GM12878 (cell line): ENCODE measurements at regions not wholly inside any gene's neighbourhood (a gene's known extent, or its start where the extent isn't known, plus 50 kb on each side); places are given as distances from the start of the nearest gene placed in this dataset.

Experiments used
- ATAC-seq: fragments of 200-7000 bp; cut with Tn5 transposase; 3 replicates; pipeline ENCODE4 v1.9.1; 2020; ENCODE audit warnings: mild to moderate bottlenecking, moderate library complexity
- BruUV-seq: library from RNA; stranded (reverse); fragments of 400-500 nt; replicated peaks from 2 replicates; lab custom pipeline; 2021; lab: Mats Ljungman, UMichigan
- CTCF ChIA-PET: fragments of 300-600 bp; sonication (Branson Sonifier 250); formaldehyde crosslinking; extraction: SDS; loops from one replicate; lab custom pipeline; 2021; ENCODE audit warnings: inconsistent platforms; lab: Yijun Ruan, JAX
- POLR2A ChIA-PET: fragments of 350-600 bp; formaldehyde crosslinking; extraction: SDS; loops from one replicate; lab custom pipeline; 2021; ENCODE audit warnings: inconsistent platforms; lab: Charles Lee
- RAD21 ChIA-PET: fragments of 300-600 bp; sonication (Branson Sonifier 250); formaldehyde crosslinking; loops from one replicate; lab custom pipeline; 2023; ENCODE audit warnings: antibody characterized with exemption; ENCODE audit not compliant: unreplicated experiment; lab: Charles Lee
- SMC1A ChIA-PET: fragments of 300-600 bp; sonication (Branson Sonifier 250); formaldehyde crosslinking; loops from one replicate; lab custom pipeline; 2023; ENCODE audit not compliant: unreplicated experiment, uncharacterized antibody; lab: Charles Lee
- DNase-seq: peaks from one replicate; pipeline ENCODE4 v3.0.0-alpha.2; 2011; ENCODE audit warnings: low read depth, low spot score
- FAIRE-seq: peaks from 3 replicates; lab custom pipeline; 2011; peaks lifted over from hg19 to GRCh38; lab: Jason Lieb, UNC
- H2AFZ ChIP-seq: 2 replicates; pipeline ENCODE4 v1.6.0; 2011; ENCODE audit warnings: low read depth, low read length, control low read depth; ENCODE audit not compliant: control insufficient read depth
- H3K27ac ChIP-seq: 2 replicates; pipeline ENCODE4 v1.5.1; 2011; ENCODE audit warnings: control low read depth; ENCODE audit not compliant: control insufficient read depth, insufficient read depth
- H3K27me3 ChIP-seq, 2 experiments: replicated peaks in 1 of 2; 2 replicates each; pipeline versions ENCODE4 v1.6.0 to v1.6.1; 2011; ENCODE audit warnings: low read length in 1 of 2; ENCODE audit not compliant: control insufficient read depth in 2 of 2, insufficient read depth in 2 of 2
- H3K36me3 ChIP-seq, 2 experiments: 2 replicates each; pipeline ENCODE4 v1.5.1; 2011; ENCODE audit warnings: low read length in 1 of 2; ENCODE audit not compliant: control insufficient read depth in 2 of 2, insufficient read depth in 2 of 2
- H3K4me1 ChIP-seq: 2 replicates; pipeline ENCODE4 v1.6.1; 2011; ENCODE audit warnings: mild to moderate bottlenecking, low read length, moderate library complexity, mixed read lengths; ENCODE audit not compliant: control insufficient read depth, insufficient read depth
- H3K4me2 ChIP-seq: 2 replicates; pipeline ENCODE4 v1.6.0; 2011; ENCODE audit warnings: control low read depth; ENCODE audit not compliant: control insufficient read depth, insufficient read depth
- H3K4me3 ChIP-seq: fragments of 200-600 bp; sonication (generic); 2 replicates; pipeline ENCODE4 v1.5.1; 2016
- H3K79me2 ChIP-seq: 2 replicates; pipeline ENCODE4 v1.6.0; 2011; ENCODE audit warnings: low read length; ENCODE audit not compliant: control insufficient read depth, insufficient read depth
- H3K9ac ChIP-seq: 2 replicates; pipeline ENCODE4 v1.8.0; 2011; ENCODE audit warnings: low read length, control low read depth, mixed read lengths; ENCODE audit not compliant: control insufficient read depth, insufficient read depth
- H3K9me3 ChIP-seq: replicated peaks from 3 replicates; pipeline ENCODE4 v1.5.1; 2011; ENCODE audit warnings: mild to moderate bottlenecking, low read length; ENCODE audit not compliant: control insufficient read depth, insufficient read depth
- H4K20me1 ChIP-seq: 2 replicates; pipeline ENCODE4 v1.6.0; 2011; ENCODE audit not compliant: control insufficient read depth, insufficient read depth
- BRCA1 ChIP-seq: IDR thresholded peaks from 2 replicates; pipeline ENCODE4 v1.6.1; 2011; ENCODE audit warnings: low read depth, low read length, improper control_type of control experiment
- EP300 ChIP-seq, 2 experiments: fragments of 150-350 bp in 1 of 2; IDR thresholded peaks; 2 replicates each; pipeline ENCODE4 v1.6.1; 2011 to 2012; ENCODE audit warnings: low read depth in 2 of 2, low read length in 2 of 2, borderline replicate concordance in 1 of 2, improper control_type of control experiment in 1 of 2, inconsistent platforms in 1 of 2; ENCODE audit not compliant: control insufficient read depth in 1 of 2
- HDGF ChIP-seq: fragments of 450-650 bp; IDR thresholded peaks from 2 replicates; pipeline ENCODE4 v1.6.1; 2016; ENCODE audit warnings: antibody characterized with exemption
- IKZF2 ChIP-seq, 2 experiments: fragments of 450-650 bp; IDR thresholded peaks; 2 replicates each; pipeline ENCODE4 v1.6.1; 2017; ENCODE audit warnings: mild to moderate bottlenecking in 2 of 2, moderate library complexity in 2 of 2
- LARP7 ChIP-seq: fragments of 450-650 bp; IDR thresholded peaks from 2 replicates; pipeline ENCODE4 v1.6.1; 2017; ENCODE audit warnings: mild to moderate bottlenecking
- MYC ChIP-seq: IDR thresholded peaks from 2 replicates; pipeline ENCODE4 v1.6.1; 2011; ENCODE audit warnings: mild to moderate bottlenecking, low read length, moderate library complexity, inconsistent platforms; ENCODE audit not compliant: insufficient read depth, insufficient replicate concordance, insufficient read length, severe bottlenecking
- RAD51 ChIP-seq: fragments of 450-650 bp; IDR thresholded peaks from 2 replicates; pipeline ENCODE4 v1.6.1; 2016; ENCODE audit warnings: moderate library complexity, mild to moderate bottlenecking, inconsistent platforms
- YBX1 ChIP-seq: fragments of 450-650 bp; IDR thresholded peaks from 2 replicates; pipeline ENCODE4 v1.6.1; 2016; ENCODE audit warnings: antibody characterized with exemption
- ZNF217 ChIP-seq: fragments of 450-650 bp; IDR thresholded peaks from 2 replicates; pipeline ENCODE4 v1.6.1; 2017; ENCODE audit warnings: antibody characterized with exemption, mild to moderate bottlenecking
- ZNF384 ChIP-seq: IDR thresholded peaks from 2 replicates; pipeline ENCODE4 v1.6.1; 2012; ENCODE audit warnings: low read depth, mild to moderate bottlenecking, low read length, improper control_type of control experiment, borderline replicate concordance
- in situ Hi-C: fragments of 300-500 bp; cut with MboI; formaldehyde crosslinking; loops from 9 replicates; pipeline ENCODE4 v1.14.3; 2018; ENCODE audit warnings: mixed read lengths
- intact Hi-C: fragments of 100-400 bp; cut with micrococcal nuclease; formaldehyde crosslinking; loops from one replicate; pipeline ENCODE4 v1.14.2; 2022; ENCODE audit not compliant: unreplicated experiment
- TF ChIP-seq, protein P1 (sequence below): fragments of 450-650 bp; formaldehyde crosslinking; IDR thresholded peaks from 2 replicates; pipeline ENCODE4 v1.4.0; 2020; ENCODE audit warnings: mild to moderate bottlenecking, moderate library complexity
- TF ChIP-seq, protein P2 (sequence below): fragments of 450-650 bp; IDR thresholded peaks from 2 replicates; pipeline ENCODE4 v1.6.1; 2018; ENCODE audit warnings: mild to moderate bottlenecking, low read depth, moderate library complexity; ENCODE audit not compliant: partially characterized antibody
- TF ChIP-seq, protein P3 (sequence below): IDR thresholded peaks from 2 replicates; pipeline ENCODE4 v1.6.1; 2012; ENCODE audit warnings: low read length, inconsistent platforms
- TF ChIP-seq, protein P4 (sequence below): fragments of 450-650 bp; IDR thresholded peaks from 2 replicates; pipeline ENCODE4 v1.6.1; 2017; ENCODE audit warnings: low read depth, mild to moderate bottlenecking, moderate library complexity

DNA sequence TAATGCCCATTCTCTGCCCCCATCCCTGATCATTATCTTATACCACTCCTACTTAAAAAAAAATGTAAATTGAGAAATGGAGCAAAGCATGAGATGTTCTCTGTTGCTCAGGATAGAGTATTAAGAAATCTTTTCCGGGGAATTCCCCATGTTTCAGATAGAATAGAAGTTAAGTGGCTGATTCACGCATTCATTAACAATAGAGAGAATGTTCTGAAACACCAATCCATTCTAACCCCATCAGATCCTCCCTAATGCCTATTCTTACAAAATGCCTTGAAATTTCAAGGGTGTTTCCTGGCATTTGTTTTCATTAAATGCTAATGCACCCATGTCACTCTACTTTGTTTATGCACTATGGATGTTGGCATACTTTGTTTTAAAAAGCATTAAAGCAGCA, 101.1 kb downstream of the AREG start (continued):
- TF ChIP-seq LARP7 (no peak), ZNF217 (no peak), BRCA1 (no peak)

DNA sequence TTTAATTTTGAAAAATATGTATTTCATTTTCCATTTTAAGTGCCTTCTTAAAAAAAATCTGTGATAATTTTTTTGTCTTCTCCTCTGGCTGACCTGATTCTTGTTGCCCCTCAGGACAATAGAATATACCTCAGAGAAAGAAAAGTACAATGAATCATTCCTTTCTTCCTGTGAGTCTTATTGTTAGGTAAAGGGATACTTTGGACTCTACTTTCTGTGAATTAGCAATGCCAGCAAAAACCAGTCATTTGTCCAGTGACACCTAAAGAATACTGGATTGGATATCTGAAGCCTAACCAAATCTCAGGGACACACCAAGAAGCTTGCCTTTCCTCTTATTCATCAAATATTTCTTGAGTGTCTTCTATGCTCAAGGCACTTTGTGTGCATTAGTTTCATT, 102.1 kb downstream of the AREG start:
- intact Hi-C loops (loop anchor here (10.0 kb wide), 1 partner anchor 378 kb away; no protein-coding TSS in a partner anchor), in situ Hi-C loops (no loop called here)
- no TSS peak for BruUV-seq
- ChIA-PET CTCF (interaction anchor here (1.0 kb wide), 1 partner anchor 170 kb away, joined by 3 read pairs; no protein-coding TSS in a partner anchor), POLR2A (no interaction called here), RAD21 (no interaction called here), SMC1A (no interaction called here)
- no peaks in the 10 kb centered on the region for H3K9me3 ChIP-seq
- no peaks in the 10 kb centered on the region for H3K79me2 ChIP-seq
- no peak overlapping the region for H2AFZ ChIP-seq
- no peaks in the 10 kb centered on the region for H3K36me3 ChIP-seq
- H3K4me2 ChIP-seq, result no peak overlapping the region
- no peak overlapping the region for H3K27ac ChIP-seq
- H3K4me3 ChIP-seq, result no peak overlapping the region
- H3K27me3 ChIP-seq, result no peaks in the 10 kb centered on the region; a peak in 1 of 4 replicates
- no peak overlapping the region for H3K9ac ChIP-seq
- DNase-seq, result no peak
- H3K4me1 ChIP-seq, result no peaks in the 10 kb centered on the region
- H4K20me1 ChIP-seq, result no peaks in the 10 kb centered on the region
- FAIRE-seq, result no peak
- no peak for ATAC-seq
- no peak for TF ChIP-seq IKZF2 (IDR thresholded peaks at IDR 0.05)
- no peak for TF ChIP-seq RAD51
- no peak for TF ChIP-seq YBX1
- TF ChIP-seq ZNF384, result no peak
- TF ChIP-seq, protein P1, sequence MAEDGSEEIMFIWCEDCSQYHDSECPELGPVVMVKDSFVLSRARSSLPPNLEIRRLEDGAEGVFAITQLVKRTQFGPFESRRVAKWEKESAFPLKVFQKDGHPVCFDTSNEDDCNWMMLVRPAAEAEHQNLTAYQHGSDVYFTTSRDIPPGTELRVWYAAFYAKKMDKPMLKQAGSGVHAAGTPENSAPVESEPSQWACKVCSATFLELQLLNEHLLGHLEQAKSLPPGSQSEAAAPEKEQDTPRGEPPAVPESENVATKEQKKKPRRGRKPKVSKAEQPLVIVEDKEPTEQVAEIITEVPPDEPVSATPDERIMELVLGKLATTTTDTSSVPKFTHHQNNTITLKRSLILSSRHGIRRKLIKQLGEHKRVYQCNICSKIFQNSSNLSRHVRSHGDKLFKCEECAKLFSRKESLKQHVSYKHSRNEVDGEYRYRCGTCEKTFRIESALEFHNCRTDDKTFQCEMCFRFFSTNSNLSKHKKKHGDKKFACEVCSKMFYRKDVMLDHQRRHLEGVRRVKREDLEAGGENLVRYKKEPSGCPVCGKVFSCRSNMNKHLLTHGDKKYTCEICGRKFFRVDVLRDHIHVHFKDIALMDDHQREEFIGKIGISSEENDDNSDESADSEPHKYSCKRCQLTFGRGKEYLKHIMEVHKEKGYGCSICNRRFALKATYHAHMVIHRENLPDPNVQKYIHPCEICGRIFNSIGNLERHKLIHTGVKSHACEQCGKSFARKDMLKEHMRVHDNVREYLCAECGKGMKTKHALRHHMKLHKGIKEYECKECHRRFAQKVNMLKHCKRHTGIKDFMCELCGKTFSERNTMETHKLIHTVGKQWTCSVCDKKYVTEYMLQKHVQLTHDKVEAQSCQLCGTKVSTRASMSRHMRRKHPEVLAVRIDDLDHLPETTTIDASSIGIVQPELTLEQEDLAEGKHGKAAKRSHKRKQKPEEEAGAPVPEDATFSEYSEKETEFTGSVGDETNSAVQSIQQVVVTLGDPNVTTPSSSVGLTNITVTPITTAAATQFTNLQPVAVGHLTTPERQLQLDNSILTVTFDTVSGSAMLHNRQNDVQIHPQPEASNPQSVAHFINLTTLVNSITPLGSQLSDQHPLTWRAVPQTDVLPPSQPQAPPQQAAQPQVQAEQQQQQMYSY (CRISPR knock-in tag), result no peak
- TF ChIP-seq EP300 (IDR thresholded peaks at IDR 0.05; ENCODE audit: borderline replicate concordance in 1 of 2, control insufficient read depth in 1 of 2, low read depth in 2 of 2, low read length in 2 of 2), result no peak
- no peak for TF ChIP-seq HDGF
- TF ChIP-seq MYC, result no peak
- TF ChIP-seq, protein P2, sequence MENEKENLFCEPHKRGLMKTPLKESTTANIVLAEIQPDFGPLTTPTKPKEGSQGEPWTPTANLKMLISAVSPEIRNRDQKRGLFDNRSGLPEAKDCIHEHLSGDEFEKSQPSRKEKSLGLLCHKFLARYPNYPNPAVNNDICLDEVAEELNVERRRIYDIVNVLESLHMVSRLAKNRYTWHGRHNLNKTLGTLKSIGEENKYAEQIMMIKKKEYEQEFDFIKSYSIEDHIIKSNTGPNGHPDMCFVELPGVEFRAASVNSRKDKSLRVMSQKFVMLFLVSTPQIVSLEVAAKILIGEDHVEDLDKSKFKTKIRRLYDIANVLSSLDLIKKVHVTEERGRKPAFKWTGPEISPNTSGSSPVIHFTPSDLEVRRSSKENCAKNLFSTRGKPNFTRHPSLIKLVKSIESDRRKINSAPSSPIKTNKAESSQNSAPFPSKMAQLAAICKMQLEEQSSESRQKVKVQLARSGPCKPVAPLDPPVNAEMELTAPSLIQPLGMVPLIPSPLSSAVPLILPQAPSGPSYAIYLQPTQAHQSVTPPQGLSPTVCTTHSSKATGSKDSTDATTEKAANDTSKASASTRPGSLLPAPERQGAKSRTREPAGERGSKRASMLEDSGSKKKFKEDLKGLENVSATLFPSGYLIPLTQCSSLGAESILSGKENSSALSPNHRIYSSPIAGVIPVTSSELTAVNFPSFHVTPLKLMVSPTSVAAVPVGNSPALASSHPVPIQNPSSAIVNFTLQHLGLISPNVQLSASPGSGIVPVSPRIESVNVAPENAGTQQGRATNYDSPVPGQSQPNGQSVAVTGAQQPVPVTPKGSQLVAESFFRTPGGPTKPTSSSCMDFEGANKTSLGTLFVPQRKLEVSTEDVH, result no peak
- TF ChIP-seq, protein P3, sequence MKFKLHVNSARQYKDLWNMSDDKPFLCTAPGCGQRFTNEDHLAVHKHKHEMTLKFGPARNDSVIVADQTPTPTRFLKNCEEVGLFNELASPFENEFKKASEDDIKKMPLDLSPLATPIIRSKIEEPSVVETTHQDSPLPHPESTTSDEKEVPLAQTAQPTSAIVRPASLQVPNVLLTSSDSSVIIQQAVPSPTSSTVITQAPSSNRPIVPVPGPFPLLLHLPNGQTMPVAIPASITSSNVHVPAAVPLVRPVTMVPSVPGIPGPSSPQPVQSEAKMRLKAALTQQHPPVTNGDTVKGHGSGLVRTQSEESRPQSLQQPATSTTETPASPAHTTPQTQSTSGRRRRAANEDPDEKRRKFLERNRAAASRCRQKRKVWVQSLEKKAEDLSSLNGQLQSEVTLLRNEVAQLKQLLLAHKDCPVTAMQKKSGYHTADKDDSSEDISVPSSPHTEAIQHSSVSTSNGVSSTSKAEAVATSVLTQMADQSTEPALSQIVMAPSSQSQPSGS, result no peak
- TF ChIP-seq, protein P4, sequence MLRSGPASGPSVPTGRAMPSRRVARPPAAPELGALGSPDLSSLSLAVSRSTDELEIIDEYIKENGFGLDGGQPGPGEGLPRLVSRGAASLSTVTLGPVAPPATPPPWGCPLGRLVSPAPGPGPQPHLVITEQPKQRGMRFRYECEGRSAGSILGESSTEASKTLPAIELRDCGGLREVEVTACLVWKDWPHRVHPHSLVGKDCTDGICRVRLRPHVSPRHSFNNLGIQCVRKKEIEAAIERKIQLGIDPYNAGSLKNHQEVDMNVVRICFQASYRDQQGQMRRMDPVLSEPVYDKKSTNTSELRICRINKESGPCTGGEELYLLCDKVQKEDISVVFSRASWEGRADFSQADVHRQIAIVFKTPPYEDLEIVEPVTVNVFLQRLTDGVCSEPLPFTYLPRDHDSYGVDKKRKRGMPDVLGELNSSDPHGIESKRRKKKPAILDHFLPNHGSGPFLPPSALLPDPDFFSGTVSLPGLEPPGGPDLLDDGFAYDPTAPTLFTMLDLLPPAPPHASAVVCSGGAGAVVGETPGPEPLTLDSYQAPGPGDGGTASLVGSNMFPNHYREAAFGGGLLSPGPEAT, result no peak
